PFSK-1 (cell line): ENCODE measurements at regions not wholly inside any gene's neighbourhood (a gene's known extent, or its start where the extent isn't known, plus 50 kb on each side); places are given as distances from the start of the nearest gene placed in this dataset.

ENCODE experiments used
- FOXP2 ChIP-seq: optimal IDR thresholded peaks from 2 replicates; pipeline ENCODE3; 2011; ENCODE audit warnings: borderline replicate concordance, control low read depth, inconsistent platforms; ENCODE audit not compliant: insufficient read depth; ENCODE audit errors: extremely low read length, extremely low read depth
- POLR2AphosphoS5 ChIP-seq: IDR thresholded peaks from 2 replicates; pipeline ENCODE4 v1.6.1; 2012; ENCODE audit warnings: low read depth, mild to moderate bottlenecking, control low read depth, low read length, moderate library complexity
- SIN3A ChIP-seq: IDR thresholded peaks from 2 replicates; pipeline ENCODE4 v1.6.1; 2012; ENCODE audit warnings: mild to moderate bottlenecking, low read length, moderate library complexity, borderline replicate concordance; ENCODE audit not compliant: insufficient read depth
- TAF1 ChIP-seq: IDR thresholded peaks from 2 replicates; pipeline ENCODE4 v1.6.1; 2012; ENCODE audit warnings: low read length, control low read depth, borderline replicate concordance; ENCODE audit not compliant: insufficient read depth
- TF ChIP-seq, protein P1 (sequence below), 2 experiments: IDR thresholded peaks; 2 replicates each; pipeline versions ENCODE4 v1.6.1 to v1.8.0; 2011 to 2012; ENCODE audit warnings: low read depth in 2 of 2, low read length in 2 of 2, control low read depth in 1 of 2, inconsistent platforms in 1 of 2, mild to moderate bottlenecking in 1 of 2, moderate library complexity in 1 of 2; ENCODE audit not compliant: insufficient read depth in 1 of 2

DNA sequence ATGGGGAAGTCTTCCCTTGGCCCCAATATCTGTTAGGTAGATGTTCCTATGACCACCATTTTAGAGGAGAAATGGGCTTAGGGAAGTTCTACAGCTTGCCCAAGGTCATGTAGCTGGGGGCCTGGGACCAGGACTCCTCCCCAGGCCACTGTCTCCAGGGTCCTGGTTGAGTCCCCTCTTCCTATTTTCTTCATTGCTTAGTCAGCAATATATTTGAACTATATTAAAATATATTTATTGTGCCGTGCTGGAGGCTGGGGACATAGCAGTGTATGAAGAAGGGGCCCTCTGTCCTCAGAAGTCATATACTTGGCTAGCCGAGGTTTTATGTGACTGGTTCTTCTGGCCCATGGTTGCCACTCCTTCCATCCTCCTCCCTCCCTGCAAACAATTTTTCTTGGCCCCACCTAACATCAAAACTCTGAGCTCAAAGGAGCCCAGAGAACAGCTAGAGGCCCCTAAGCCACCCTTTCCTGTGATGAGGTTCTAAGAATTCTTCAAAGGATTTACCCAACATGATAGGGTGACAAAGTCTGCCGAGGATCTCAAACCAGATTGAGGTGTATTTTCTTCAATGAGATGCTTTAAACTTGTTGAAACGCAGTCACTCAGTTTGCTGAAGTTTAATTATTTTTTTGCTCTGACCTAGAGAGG lies 121.2 kb upstream of the RASGRP1 start:
- TF ChIP-seq, protein P1, sequence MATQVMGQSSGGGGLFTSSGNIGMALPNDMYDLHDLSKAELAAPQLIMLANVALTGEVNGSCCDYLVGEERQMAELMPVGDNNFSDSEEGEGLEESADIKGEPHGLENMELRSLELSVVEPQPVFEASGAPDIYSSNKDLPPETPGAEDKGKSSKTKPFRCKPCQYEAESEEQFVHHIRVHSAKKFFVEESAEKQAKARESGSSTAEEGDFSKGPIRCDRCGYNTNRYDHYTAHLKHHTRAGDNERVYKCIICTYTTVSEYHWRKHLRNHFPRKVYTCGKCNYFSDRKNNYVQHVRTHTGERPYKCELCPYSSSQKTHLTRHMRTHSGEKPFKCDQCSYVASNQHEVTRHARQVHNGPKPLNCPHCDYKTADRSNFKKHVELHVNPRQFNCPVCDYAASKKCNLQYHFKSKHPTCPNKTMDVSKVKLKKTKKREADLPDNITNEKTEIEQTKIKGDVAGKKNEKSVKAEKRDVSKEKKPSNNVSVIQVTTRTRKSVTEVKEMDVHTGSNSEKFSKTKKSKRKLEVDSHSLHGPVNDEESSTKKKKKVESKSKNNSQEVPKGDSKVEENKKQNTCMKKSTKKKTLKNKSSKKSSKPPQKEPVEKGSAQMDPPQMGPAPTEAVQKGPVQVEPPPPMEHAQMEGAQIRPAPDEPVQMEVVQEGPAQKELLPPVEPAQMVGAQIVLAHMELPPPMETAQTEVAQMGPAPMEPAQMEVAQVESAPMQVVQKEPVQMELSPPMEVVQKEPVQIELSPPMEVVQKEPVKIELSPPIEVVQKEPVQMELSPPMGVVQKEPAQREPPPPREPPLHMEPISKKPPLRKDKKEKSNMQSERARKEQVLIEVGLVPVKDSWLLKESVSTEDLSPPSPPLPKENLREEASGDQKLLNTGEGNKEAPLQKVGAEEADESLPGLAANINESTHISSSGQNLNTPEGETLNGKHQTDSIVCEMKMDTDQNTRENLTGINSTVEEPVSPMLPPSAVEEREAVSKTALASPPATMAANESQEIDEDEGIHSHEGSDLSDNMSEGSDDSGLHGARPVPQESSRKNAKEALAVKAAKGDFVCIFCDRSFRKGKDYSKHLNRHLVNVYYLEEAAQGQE (IDR thresholded peaks at IDR 0.05; ENCODE audit: insufficient read depth in 1 of 2, low read depth in 2 of 2, low read length in 2 of 2), result no peak
- TF ChIP-seq SIN3A (no peak), TAF1 (no peak), FOXP2 (no peak), POLR2AphosphoS5 (no peak)

DNA sequence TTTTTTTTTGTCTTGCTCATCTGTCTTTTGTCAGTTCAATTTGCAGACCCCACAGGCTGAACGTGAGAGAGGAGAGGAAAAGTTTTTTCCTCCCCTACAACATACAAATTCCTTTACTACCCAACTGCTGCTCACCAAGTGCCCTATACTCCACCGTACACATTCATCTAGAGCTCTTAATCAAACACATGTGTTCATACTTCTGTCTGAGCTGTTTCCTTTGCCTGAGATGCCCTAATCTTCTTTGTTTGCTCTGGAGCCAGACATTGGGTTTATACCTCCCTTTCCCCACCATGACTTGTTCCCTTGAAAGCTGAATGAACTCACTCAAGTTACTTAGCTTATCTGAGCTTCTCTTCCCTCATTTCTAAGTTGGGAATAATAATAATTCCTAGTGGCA lies 122.7 kb upstream of the RASGRP1 start:
- TF ChIP-seq POLR2AphosphoS5, result no peak
- TF ChIP-seq, protein P1 (IDR thresholded peaks at IDR 0.05; ENCODE audit: insufficient read depth in 1 of 2, low read depth in 2 of 2, low read length in 2 of 2), result no peak
- no peak for TF ChIP-seq SIN3A
- no peak for TF ChIP-seq TAF1
- TF ChIP-seq FOXP2, result no peak

DNA sequence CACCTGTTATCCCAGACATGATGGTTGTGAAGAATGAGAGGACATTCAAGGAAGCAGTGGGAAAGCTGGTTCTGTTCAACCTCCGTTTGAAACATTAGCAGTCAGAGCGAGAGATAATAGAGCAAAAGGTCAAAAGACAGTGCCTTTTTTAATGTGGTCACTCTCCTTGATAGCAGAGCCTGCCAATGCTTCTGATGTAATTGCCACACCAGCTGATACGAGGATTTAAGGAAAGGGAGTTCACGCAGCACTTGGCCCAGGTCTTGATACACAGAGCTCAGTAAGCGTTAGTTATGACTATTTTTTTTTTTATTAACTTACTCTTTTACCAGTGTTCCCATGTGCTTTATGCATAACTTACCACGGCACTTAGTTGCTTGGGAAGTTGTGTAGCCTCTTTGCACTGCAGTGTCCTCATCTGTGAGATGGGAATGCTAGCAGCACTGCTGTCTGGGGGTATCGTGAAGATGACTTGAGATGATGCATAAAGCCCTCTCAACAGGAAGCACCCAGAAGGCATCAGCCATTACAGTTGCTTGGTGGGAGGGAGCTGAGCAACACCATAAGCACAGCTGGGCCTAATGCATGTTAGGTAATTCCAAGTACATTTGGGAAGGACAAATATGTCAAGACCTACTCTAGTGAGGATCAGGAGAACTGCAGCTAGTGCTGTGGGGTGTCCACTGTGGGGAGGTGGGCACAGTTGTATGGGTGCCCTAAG lies 123.3 kb upstream of the RASGRP1 start:
- TF ChIP-seq SIN3A, result no peak
- TF ChIP-seq POLR2AphosphoS5, result no peak
- TF ChIP-seq FOXP2, result no peak
- TF ChIP-seq TAF1, result no peak
- TF ChIP-seq, protein P1 (IDR thresholded peaks at IDR 0.05; ENCODE audit: insufficient read depth in 1 of 2, low read depth in 2 of 2, low read length in 2 of 2), result no peak

DNA sequence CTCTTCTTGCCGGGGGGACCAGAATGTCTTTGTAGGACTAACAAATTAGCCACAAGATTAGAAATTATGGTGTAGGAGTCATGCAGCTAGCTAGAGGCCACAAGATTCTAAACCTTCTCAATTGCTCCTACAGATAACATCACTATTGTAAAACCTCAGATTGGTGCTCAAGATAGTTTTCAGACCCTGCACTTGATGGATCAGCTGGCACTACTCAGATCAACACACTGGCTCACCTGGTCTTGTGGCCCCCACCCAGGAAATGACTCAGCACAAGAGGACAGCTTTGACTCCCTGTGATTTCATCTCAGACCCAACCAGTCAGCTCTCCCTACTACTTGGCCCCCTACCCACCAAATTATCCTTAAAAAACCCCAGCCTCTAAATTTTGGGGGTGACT lies 124.1 kb upstream of the RASGRP1 start:
- TF ChIP-seq TAF1 (no peak), FOXP2 (no peak)

DNA sequence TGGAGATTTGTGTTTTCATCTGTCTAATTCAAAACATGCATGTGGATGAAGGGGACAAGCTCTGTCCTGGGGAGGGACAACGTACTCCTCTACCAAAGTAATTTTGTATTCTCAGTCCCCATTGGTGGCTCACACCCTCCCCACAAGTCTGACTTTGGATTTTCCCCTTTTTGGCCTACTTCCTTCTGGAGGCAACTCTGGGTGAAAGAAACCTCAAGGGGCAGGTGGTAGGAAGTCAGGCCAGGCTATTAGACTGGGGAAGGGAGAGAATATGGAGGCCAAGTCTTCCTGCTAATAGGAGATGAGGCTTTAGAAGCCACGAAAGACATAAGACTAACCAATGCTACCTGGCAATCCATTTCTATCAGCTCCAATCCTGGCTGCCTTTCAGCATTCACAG lies 124.9 kb upstream of the RASGRP1 start:
- no peak for TF ChIP-seq SIN3A
- TF ChIP-seq, protein P1 (IDR thresholded peaks at IDR 0.05; ENCODE audit: insufficient read depth in 1 of 2, low read depth in 2 of 2, low read length in 2 of 2), result no peak
- TF ChIP-seq POLR2AphosphoS5, result no peak
- no peak for TF ChIP-seq TAF1
- no peak for TF ChIP-seq FOXP2
